ENCODE measurements at regions not wholly inside any gene's neighbourhood (a gene's known extent, or its start where the extent isn't known, plus 50 kb on each side); places are given as distances from the start of the nearest gene placed in this dataset.

DNA sequence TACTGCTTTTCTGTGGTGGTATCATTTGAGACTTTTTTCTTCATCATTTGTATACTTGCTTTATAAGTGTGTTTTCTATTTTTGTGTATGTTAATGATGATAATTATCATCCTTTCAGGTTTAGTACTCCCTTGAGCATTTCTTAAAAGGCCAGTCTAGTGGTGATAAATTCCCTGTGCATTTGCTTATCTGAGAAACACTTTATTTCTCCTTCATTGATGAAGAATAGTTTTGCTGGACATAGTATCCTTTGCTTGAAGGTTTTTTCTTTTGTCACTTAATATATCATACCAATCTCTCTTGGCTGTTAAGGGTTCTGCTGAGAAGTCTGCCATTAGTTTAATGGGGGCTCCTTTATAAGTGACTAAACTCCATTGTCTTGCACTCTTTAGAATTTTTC lies 123.2 kb upstream of the IRAK1BP1 start:
- TF ChIP-seq FOXA1 (IDR thresholded peaks at IDR 0.05) (no peak), NFRKB (IDR thresholded peaks at IDR 0.05) (no peak), LEF1 (IDR thresholded peaks at IDR 0.05; ENCODE audit: borderline replicate concordance) (no peak)
